AML-193 (cell line): ENCODE measurements at regions not wholly inside any gene's neighbourhood (a gene's known extent, or its start where the extent isn't known, plus 50 kb on each side); places are given as distances from the start of the nearest gene placed in this dataset.
"Not testable (repeated sequence)": the region's sequence is repeated elsewhere in the genome, so short reads cannot be mapped to it uniquely, and the experiment has no call there.

Experiments
- DNase-seq, 2 experiments: peaks; one replicate each; lab custom pipeline; 2025; lab: John Stamatoyannopoulos, UW

GRCh38 chr4:9110700-9111099 is 59.5 kb upstream of the FAM90A26 start:
- not testable (repeated sequence) for DNase-seq

GRCh38 chr4:9103148-9103524 is 67.1 kb upstream of the FAM90A26 start:
- not testable (repeated sequence) for DNase-seq

- not testable (repeated sequence) for DNase-seq
These were observed 67.6 kb upstream of the FAM90A26 start for GRCh38 chr4:9102471-9103147.

- DNase-seq = not testable (repeated sequence)
These were observed 73.9 kb upstream of the FAM90A26 start for GRCh38 chr4:9096330-9096729.

GRCh38 chr4:9078796-9079195 is 91.4 kb upstream of the FAM90A26 start:
- DNase-seq = not testable (repeated sequence)

- DNase-seq = not testable (repeated sequence)
These were observed 93.2 kb upstream of the FAM90A26 start for GRCh38 chr4:9076974-9077373.

- not testable (repeated sequence) for DNase-seq
These were observed 93.7 kb upstream of the FAM90A26 start for GRCh38 chr4:9076486-9076885.

GRCh38 chr4:9073371-9073770 is 96.8 kb upstream of the FAM90A26 start:
- not testable (repeated sequence) for DNase-seq

GRCh38 chr4:9072521-9073220 is 97.5 kb upstream of the FAM90A26 start:
- DNase-seq = not testable (repeated sequence)

GRCh38 chr4:9067923-9068322 is 102.3 kb upstream of the FAM90A26 start:
- DNase-seq = not testable (repeated sequence)

- not testable (repeated sequence) for DNase-seq
These were observed 106.6 kb upstream of the FAM90A26 start for GRCh38 chr4:9063612-9064011.

- DNase-seq = not testable (repeated sequence)
These were observed 145.3 kb upstream of the FAM90A26 start for GRCh38 chr4:9024866-9025265.

GRCh38 chr4:9009792-9010191 is 138.2 kb upstream of the HMX1 start:
- not testable (repeated sequence) for DNase-seq

GRCh38 chr4:9008407-9008806 is 136.8 kb upstream of the HMX1 start:
- not testable (repeated sequence) for DNase-seq

- DNase-seq = not testable (repeated sequence)
These were observed 129.5 kb upstream of the HMX1 start for GRCh38 chr4:9001153-9001552.

- peak in 1 of 2 experiments; percentile 1 for DNase-seq
These were observed 128.9 kb upstream of the HMX1 start for GRCh38 chr4:9000505-9001001.

- DNase-seq = not testable (repeated sequence)
These were observed 121.3 kb upstream of the HMX1 start for GRCh38 chr4:8992981-8993380.

GRCh38 chr4:8991449-8991848 is 119.8 kb upstream of the HMX1 start:
- not testable (repeated sequence) for DNase-seq

- not testable (repeated sequence) for DNase-seq
These were observed 118.7 kb upstream of the HMX1 start for GRCh38 chr4:8990341-8990740.

- DNase-seq = not testable (repeated sequence)
These were observed 114.1 kb upstream of the HMX1 start for GRCh38 chr4:8985786-8986185.

GRCh38 chr4:8984641-8985040 is 113.0 kb upstream of the HMX1 start:
- DNase-seq = not testable (repeated sequence)

GRCh38 chr4:8983921-8984320 is 112.3 kb upstream of the HMX1 start:
- not testable (repeated sequence) for DNase-seq

- DNase-seq = not testable (repeated sequence)
These were observed 105.0 kb upstream of the HMX1 start for GRCh38 chr4:8976466-8977128.
